ENCODE measurements at regions not wholly inside any gene's neighbourhood (a gene's known extent, or its start where the extent isn't known, plus 50 kb on each side); places are given as distances from the start of the nearest gene placed in this dataset.
"Not testable (repeated sequence)": the region's sequence is repeated elsewhere in the genome, so short reads cannot be mapped to it uniquely, and the experiment has no call there.

DNA sequence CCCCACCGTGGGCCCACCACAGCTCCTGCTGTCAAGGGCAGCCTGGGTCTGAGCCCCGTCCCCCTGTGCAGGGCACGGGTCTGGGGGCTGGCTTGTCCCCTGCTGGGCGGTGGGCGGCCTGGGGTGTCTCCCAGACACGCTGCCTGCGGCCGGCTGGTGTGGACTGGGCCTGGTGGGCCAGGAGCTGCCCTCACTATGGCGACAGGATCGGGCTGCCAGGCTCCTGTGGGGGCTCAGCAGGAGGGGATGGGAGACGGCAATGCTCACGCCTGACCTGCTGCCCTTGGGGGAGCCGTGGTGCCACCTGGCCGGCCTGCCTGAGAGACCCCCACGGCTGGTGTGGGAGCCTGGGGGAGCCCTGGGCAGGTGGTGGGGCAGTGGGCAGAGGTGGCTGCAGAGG lies 156.1 kb downstream of the TMEM121 start:
- not testable (repeated sequence) for DNase-seq

DNA sequence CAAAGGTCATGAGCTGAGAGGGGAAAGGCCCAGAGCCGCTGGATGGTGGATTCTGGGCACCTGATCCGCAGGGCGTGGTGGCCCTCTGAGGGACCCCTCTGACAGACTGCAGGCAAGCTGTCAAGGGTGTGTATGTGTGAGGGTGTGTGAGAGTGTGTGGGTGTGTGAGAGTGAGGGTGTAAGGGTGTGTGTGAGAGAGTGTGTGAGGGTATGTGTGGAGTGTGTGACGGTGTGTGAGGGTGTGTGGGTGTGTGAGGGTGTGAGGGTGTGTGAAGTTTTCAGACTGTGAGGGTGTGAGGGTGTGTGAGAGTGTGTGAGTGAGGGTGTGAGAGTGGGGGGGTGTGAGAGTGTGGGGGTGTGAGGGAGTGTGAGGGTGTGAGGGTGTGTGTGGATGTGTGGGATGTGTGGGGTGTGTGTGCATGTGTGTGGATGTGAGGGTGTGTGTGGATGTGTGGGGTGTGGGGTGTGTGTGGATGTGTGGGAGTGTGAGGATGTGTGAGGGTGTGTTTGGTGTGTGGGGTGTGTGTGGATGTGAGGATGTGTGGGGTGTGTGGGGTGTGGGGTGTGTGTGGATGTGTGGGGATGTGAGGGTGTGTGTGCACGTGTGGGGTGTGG lies 156.7 kb downstream of the TMEM121 start:
- no peak for DNase-seq

DNA sequence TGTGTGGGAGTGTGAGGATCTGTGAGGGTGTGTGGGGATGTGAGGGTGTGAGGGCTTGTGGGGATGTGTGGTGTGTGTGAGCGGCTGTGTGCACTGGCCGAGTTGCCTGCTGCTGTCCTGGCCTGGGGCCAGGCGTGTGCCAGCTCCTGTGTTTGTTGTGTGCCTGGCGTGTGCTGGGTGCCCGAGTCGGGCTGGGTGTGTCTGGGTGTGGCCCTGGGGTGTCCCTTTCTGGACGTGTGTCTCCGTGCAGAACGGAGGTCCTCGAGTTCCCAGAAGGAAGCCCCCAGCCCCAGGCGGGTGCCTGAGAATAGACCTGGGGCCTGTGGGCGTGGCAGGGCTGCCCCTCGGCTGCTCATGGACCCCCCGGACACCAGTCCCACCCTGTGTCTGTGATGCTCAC lies 157.7 kb downstream of the TMEM121 start:
- DNase-seq = not testable (repeated sequence)

DNA sequence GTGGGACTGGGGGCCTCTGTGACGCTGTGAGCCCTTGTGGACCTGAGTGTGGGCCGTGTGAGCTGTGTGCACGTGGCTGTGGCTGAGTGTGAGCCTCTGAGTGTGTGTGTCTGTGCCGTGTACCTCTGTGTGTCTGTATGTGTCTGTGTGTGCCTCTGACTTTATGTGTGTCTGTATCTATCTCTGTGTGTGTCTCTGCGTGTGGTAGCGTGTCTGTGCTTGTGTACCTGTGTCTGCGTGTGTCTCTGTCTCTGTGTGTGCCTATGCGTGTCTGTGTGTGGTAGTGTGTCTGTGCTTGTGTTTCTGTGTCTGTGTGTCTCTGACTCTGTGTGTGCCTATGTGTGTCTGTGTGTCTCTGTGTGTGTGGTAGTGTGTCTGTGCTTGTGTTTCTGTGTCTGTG lies 158.2 kb downstream of the TMEM121 start:
- not testable (repeated sequence) for DNase-seq

DNA sequence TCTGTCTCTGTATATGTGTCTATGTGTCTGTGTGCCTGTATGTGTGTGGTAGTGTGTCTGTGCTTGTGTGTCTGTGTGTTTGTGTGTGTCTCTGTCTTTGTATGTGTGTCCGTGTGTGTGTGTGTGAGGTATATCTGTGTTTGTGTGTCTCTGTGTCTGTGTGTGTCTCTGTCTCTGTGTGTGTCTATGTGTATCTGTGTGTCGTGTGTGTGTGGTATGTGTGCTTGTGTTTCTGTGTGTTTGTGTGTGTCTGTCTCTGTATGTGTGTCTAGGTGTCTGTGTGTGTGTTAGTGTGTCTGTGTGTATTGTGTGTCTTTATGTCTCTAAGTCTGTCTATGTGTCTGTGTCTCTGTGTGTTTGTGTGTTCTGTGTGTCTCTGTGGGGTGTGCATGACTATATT lies 158.6 kb downstream of the TMEM121 start:
- no peak for DNase-seq

DNA sequence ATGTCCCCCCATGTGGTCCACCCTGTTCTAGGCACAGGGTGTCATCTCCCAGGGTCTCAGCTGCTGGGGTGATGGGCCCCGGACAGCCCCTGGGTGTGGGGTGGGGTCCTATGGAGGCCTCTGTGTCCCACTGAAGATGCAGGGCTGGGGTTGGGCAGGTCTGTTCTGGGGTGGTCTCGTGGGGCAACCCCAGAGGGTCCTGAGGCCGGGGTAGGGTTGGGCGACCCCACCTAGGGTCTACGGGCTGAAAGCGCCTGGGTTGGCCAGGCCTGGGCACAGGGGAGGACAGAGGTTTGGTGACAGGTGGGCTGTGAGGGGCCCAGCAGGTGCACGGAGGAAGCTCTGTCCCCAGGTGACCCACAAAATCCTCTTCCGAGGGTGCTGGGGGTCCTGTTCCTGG lies 159.2 kb downstream of the TMEM121 start:
- not testable (repeated sequence) for DNase-seq

DNA sequence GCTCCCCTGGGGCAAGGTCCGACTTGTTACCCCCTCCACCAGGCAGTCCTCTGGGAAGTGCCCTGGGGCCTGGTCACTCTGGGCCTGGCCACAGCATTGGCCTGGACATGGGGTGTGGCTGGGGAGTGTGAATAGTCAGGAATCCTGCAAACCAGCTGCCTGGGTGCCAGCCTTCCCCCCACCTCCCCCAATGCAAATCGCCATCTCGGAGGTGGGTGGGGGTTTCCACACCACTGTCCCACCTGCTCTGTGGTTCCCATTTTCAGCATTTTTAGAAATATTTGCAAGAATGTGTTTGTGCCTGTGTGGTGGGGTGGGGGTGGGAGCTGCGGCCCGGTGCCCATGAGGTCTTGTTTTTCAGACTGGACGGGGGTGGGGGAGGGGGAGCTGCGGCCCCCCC lies 159.7 kb downstream of the TMEM121 start:
- not testable (repeated sequence) for DNase-seq

DNA sequence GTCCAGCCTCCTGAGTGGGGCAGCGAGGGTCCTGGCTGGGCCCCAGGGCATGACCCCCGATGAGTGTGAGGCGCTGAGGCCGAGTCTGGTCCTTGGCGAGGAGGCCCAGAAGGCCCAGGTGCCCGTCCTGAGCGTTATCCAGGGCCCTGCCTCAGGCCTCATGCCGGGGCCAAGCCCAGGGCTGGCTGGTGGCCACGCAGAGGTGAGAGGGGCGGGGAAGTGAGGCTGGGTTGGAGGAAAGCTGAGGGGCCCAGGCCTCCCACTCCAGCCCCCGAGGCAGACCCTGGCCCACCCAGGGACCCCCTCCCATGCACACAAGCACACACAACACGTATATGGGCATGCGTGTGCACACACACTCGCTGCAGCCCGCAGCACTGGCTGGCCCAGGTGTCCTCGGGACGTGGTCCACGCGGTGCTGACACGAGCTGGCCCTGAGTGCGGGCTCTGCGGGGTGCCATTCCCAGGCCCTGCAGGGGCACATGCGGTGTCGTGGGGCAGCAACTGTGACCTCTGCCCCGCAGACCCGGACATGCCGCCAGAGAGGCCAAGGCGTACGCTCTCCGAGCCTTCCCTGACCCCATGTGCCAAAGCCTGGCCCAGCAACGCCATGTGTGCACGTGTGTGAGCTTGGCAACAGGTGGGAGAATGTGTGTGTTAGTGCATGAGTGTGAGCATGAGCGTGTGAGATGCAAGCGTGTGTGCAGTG lies 160.2 kb downstream of the TMEM121 start:
- not testable (repeated sequence) for DNase-seq

DNA sequence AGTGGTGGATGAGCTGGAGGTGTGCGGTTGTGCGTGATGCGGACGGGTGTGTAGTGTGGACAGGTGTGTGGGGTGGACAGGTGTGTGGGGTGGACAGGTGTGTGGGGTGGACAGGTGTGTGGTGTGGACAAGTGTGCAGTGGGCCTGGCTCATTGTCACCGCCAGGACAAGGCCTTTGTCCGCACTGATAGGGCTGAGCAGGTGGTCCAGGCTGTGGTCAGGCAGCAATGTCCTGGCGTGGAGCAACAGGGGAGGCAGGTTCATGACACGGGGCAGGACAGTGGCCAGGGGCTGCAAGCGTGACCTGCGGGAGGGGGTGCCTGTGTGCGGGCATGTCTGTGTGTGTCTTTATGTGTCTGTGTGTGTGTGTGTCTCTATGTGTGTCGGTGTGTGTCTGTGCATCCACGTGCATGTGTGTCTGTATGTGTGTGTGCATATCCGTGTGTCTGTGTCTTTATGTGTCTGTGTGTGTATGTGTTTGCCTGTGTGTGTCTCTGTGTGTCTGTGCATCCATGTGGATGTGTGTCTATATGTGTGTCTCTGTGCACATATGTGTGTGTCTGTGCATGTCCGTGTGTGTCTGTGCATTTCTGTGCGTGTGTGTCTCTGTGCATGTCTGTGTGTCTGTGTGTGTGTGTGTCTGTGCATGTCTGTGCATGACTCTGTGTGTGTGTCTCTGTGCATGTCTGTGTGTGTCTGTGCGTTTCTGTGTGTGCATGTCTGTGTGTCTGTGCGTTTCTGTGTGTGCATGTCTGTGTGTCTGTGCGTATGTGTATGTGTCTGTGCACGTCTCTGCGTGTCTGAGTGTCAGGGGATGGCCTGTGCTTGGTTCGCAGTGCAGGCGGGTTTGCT lies 161.0 kb downstream of the TMEM121 start:
- not testable (repeated sequence) for DNase-seq

DNA sequence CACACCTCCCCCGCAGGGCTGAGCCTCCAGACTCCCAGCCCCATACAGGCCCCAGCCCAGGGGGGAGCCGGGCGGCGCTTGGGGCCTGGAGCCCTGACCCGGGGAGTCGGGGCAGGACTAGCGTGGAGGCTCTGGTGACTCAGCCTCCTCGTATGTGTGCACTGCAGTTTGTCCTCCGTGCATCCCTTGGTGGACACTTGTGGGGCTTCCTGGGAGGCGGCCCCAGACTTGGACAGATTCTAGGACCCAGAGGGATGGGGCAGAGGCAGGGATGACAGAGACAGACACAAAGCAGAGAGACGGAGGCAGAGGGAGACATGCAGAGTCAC lies 161.6 kb downstream of the TMEM121 start:
- DNase-seq = not testable (repeated sequence)

DNA sequence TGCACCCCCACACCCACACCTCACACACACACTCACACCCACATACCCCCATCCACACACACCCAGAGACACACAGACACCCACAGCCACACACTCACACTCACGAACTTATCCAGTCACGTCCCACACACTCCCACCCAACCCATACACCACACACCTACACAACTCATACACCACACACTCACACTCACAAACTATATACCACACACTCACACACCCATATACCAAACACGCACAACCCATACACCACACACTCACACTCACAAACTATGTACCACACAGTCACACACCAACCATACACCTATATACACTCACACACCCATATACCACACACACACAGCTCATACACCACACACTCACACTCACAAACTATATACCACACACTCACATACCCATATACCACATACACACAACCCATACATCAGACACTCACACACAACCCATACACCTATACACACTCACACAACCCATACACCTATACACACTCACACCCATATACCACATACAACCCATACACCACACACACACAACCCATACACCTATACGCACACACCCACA lies 162.4 kb downstream of the TMEM121 start:
- DNase-seq = not testable (repeated sequence)

DNA sequence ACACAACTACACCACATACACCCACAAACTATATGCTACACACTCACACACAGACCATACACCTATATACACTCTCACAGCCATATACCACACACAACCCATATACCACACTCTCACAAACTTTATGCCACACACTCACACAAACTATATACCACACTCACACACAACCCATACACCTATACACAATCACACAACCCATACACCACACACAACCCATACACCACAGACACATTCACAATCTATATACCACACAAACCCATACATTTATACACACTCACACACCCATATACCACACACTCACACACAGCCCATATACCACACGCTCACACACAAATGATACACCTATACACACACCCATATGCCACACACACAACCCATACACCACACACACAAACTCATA lies 163.3 kb downstream of the TMEM121 start:
- DNase-seq = no peak

DNA sequence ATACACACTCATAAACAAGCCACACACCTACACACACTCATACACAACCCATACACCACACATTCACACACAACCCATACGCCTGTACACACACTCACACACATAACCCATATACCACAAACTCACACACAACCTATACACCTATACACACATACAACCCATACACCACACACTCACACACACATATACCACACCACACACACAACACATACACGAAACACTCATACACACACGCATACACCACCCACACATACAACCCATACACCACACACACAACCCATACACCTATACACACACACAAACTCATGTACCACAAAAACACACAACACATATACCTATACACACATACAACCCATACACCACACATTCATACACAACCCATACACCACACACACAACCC lies 164.3 kb downstream of the TMEM121 start:
- no peak for DNase-seq

DNA sequence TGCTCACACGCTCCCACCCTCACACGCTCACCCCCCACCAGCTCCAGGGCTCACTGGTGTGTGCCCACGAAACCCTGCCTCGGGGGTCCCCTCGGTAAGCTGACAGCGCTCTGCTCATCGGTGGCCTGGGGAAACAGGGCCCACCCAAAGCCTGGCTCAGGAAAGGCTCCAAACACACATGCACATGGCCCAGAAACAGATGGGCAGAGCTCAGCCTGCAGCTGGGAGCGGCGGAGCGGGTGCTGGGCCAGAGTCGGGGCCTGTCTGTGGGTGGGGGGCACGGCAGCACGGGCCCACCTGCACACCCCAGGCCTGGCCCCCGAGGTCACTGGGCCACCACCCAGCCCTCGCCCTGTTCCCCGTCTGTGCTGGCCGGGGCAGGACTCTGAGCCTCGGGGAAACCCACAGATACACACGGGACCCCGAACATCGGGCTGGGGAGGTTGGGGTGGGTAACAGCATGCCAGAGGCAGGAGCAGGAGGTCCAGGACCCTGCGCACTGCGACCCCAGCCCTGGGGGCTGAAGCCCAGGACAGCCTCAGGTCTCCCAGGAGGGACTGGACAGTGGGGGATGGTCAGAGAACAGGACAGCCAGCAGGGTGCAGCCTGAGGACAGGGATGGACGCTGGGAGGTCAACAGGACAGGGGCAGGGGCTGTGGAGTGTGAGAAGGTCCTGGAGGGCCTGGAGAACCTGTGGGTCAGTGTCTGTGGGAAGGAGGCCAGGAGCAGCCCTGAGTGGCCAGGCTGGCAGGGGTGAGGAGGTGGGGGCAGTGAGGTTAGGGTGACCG lies 165.1 kb downstream of the TMEM121 start:
- DNase-seq = not testable (repeated sequence)

DNA sequence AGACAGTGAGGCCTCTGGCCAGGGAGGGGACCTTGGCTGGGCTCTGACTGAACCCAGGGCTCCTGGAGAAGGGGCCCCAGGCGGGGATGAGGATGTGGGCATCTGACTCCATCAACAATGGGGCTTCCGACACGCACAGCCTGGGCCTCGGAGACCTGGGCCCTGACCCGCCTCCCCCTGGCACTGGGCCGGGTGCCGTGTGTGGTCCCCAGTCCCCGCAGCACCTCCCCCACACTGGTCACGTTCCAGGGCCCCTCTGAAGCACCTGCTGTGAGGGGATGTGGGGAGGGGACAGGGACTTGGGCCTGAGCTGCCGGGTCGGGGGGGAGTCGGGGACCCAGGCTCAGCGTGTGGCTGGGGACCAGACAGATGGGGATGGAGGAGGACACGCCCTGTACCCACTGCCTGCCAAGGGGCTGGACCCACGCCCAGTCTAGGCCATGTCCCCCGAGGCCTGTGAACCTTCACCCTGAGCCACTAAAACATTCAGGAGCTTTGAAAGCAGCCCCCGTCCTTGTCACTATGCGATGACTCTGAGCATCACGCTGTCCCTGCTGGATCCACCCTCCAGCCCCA lies 165.8 kb downstream of the TMEM121 start:
- DNase-seq = not testable (repeated sequence)

DNA sequence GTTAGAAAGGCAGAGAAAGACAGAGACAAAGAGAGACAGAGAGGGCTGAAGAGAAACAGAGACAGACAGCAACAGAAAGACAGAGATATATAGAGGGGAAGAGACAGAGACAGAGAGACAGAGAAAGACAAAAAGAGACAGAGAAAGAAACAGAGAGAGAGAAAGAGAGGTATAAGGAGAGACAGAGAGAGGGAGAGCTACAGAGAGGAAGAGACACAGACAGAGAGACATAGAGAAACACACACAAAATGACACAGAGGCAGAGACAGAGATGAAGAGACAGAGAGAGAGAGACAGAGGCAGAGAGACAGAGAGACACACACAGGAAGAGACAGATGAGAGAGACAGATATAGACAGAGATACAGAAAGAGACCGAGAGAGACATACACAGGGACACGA lies 168.6 kb downstream of the TMEM121 start:
- no peak for DNase-seq

DNA sequence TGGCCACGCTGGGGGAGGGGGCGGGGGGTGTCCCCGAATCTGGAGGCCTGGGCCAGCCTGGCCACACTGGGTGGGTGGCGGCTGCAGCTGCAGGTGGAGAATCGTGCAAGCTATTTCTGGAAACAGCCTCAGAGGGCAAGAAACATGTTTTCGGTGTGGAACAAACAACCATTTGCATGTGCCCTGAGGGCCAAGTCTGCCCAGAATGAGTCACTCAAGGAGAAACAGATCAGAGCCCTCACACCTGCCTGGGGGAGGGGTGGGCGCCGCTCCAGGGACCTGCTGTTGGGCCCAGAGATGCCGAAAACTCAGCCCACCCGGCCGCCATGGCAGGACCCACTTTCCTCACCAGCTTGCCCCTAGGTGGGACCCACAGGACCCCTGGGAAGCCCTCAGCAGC lies 170.0 kb downstream of the TMEM121 start:
- not testable (repeated sequence) for DNase-seq

DNA sequence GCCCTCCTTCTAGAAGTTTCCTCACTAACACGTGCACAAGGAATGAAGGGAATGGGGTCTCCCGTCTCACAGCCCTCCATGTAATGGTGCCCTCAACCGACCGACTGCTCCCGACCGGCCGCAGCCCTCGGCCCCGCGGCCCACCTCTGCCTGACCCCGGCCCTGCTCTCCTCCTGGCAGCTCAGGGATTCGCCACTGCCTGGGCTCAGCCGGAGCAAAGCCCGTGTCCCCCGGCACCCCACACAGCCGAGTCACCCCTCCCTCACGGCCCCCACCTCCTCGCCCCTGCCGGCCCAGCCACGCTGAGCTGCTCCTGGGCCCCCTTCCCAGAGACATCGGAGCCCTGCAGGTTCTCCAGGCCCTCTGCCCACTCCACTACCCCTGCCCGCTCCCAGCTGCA lies 171.0 kb downstream of the TMEM121 start:
- DNase-seq = not testable (repeated sequence)

DNA sequence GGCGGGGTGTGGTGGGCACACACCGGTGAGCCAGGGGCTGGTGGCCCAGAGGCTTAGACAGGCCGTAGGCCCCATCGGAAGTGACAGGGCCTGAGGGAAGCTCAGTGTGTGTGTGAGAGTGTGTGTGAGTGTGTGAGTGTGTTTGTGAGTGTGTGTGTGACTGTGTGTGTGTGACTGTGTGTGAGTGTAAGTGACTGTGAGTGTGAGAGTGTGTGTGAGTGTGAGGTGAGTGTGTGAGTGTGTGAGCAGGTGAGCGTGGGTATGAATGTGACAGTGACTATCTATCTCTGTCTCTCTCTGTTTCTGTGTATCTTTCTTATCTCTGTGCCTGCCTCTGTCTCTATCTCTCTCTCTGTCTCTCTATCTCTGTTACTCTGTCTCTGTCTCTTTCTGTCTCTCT lies 171.6 kb downstream of the TMEM121 start:
- not testable (repeated sequence) for DNase-seq

DNA sequence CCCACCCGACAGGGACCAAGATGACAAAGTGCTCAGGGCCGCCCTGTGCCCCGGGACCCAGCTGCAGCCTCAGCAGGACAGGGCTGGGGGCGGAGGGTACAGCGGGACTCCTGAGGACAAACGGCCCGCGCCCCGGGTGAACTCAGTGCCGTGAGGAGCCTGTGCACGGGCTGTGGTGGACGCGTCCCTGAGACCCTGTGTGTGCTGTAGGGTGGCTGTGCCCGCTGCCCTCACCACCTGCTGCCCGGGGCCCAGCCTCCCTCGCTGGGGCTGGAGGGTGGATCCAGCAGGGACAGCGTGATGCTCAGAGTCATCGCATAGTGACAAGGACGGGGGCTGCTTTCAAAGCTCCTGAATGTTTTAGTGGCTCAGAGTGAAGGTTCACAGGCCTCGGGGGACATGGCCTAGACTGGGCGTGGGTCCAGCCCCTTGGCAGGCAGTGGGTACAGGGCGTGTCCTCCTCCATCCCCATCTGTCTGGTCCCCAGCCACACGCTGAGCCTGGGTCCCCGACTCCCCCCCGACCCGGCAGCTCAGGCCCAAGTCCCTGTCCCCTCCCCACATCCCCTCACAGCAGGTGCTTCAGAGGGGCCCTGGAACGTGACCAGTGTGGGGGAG lies 172.7 kb downstream of the TMEM121 start:
- DNase-seq = not testable (repeated sequence)

DNA sequence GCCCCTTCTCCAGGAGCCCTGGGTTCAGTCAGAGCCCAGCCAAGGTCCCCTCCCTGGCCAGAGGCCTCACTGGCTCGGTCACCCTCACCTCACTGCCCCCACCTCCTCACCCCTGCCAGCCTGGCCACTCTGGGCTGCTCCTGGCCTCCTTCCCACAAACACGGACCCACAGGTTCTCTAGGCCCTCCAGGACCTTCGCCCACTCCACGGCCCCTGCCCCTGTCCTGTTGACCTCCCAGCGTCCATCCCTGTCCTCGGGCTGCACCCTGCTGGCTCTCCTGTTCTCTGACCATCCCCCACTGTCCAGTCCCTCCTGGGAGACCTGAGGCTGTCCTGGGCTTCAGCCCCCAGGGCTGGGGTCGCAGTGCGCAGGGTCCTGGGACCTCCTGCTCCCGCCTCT lies 173.3 kb downstream of the TMEM121 start:
- DNase-seq = not testable (repeated sequence)

DNA sequence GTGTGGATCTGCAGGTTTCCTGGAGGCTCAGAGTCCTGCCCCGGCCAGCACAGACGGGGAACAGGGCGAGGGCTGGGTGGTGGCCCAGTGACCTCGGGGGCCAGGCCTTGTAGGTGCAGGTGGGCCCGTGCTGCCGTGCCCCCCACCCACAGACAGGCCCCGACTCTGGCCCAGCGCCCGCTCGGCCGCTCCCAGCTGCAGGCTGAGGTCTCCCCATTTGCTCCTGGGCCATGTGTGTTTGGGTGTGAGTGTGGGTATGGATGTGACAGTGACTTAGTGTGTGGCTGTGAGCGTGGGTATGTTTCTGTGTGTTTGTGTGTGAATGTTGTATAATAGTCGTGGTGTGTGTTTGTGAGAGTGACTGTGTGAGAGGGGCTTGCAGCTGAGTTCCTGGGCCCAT lies 173.8 kb downstream of the TMEM121 start:
- not testable (repeated sequence) for DNase-seq
